ENCODE measurements at regions not wholly inside any gene's neighbourhood (a gene's known extent, or its start where the extent isn't known, plus 50 kb on each side); places are given as distances from the start of the nearest gene placed in this dataset.

DNA sequence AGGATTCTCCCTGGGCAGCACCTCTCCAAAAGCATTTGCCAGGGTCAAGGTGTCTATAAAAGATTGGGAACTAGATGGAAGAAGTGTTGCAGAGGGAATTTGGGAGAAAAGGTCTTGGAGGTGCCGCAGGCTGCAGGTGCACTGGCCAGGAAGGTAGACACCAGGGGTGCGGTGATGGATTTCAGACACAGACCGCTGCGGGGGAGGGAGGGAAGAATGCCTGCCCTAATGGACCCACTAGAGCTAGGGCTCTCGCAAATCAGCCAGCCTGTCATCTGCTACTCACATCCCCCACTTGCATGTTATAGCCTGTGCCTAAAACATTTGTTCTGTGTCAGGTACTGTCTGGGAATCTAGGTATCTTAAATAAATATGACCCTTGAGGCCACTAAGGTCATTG lies 193.6 kb upstream of the SLC24A3 start (continued):
- TF ChIP-seq, protein P1, sequence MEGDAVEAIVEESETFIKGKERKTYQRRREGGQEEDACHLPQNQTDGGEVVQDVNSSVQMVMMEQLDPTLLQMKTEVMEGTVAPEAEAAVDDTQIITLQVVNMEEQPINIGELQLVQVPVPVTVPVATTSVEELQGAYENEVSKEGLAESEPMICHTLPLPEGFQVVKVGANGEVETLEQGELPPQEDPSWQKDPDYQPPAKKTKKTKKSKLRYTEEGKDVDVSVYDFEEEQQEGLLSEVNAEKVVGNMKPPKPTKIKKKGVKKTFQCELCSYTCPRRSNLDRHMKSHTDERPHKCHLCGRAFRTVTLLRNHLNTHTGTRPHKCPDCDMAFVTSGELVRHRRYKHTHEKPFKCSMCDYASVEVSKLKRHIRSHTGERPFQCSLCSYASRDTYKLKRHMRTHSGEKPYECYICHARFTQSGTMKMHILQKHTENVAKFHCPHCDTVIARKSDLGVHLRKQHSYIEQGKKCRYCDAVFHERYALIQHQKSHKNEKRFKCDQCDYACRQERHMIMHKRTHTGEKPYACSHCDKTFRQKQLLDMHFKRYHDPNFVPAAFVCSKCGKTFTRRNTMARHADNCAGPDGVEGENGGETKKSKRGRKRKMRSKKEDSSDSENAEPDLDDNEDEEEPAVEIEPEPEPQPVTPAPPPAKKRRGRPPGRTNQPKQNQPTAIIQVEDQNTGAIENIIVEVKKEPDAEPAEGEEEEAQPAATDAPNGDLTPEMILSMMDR (IDR thresholded peaks at IDR 0.05), result no peak
- TF ChIP-seq, protein P2, sequence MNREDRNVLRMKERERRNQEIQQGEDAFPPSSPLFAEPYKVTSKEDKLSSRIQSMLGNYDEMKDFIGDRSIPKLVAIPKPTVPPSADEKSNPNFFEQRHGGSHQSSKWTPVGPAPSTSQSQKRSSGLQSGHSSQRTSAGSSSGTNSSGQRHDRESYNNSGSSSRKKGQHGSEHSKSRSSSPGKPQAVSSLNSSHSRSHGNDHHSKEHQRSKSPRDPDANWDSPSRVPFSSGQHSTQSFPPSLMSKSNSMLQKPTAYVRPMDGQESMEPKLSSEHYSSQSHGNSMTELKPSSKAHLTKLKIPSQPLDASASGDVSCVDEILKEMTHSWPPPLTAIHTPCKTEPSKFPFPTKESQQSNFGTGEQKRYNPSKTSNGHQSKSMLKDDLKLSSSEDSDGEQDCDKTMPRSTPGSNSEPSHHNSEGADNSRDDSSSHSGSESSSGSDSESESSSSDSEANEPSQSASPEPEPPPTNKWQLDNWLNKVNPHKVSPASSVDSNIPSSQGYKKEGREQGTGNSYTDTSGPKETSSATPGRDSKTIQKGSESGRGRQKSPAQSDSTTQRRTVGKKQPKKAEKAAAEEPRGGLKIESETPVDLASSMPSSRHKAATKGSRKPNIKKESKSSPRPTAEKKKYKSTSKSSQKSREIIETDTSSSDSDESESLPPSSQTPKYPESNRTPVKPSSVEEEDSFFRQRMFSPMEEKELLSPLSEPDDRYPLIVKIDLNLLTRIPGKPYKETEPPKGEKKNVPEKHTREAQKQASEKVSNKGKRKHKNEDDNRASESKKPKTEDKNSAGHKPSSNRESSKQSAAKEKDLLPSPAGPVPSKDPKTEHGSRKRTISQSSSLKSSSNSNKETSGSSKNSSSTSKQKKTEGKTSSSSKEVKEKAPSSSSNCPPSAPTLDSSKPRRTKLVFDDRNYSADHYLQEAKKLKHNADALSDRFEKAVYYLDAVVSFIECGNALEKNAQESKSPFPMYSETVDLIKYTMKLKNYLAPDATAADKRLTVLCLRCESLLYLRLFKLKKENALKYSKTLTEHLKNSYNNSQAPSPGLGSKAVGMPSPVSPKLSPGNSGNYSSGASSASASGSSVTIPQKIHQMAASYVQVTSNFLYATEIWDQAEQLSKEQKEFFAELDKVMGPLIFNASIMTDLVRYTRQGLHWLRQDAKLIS (CRISPR knock-in tag; IDR thresholded peaks at IDR 0.05; ENCODE audit: borderline replicate concordance), result no peak
- TF ChIP-seq EMX1 (CRISPR knock-in tag; IDR thresholded peaks at IDR 0.05), result no peak
- TF ChIP-seq, protein P3, sequence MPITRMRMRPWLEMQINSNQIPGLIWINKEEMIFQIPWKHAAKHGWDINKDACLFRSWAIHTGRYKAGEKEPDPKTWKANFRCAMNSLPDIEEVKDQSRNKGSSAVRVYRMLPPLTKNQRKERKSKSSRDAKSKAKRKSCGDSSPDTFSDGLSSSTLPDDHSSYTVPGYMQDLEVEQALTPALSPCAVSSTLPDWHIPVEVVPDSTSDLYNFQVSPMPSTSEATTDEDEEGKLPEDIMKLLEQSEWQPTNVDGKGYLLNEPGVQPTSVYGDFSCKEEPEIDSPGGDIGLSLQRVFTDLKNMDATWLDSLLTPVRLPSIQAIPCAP (CRISPR knock-in tag; IDR thresholded peaks at IDR 0.05), result no peak
- TF ChIP-seq, protein P4, sequence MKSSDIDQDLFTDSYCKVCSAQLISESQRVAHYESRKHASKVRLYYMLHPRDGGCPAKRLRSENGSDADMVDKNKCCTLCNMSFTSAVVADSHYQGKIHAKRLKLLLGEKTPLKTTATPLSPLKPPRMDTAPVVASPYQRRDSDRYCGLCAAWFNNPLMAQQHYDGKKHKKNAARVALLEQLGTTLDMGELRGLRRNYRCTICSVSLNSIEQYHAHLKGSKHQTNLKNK (CRISPR knock-in tag; IDR thresholded peaks at IDR 0.05), result no peak
- TF ChIP-seq FOXK1 (CRISPR knock-in tag; IDR thresholded peaks at IDR 0.05), result no peak

DNA sequence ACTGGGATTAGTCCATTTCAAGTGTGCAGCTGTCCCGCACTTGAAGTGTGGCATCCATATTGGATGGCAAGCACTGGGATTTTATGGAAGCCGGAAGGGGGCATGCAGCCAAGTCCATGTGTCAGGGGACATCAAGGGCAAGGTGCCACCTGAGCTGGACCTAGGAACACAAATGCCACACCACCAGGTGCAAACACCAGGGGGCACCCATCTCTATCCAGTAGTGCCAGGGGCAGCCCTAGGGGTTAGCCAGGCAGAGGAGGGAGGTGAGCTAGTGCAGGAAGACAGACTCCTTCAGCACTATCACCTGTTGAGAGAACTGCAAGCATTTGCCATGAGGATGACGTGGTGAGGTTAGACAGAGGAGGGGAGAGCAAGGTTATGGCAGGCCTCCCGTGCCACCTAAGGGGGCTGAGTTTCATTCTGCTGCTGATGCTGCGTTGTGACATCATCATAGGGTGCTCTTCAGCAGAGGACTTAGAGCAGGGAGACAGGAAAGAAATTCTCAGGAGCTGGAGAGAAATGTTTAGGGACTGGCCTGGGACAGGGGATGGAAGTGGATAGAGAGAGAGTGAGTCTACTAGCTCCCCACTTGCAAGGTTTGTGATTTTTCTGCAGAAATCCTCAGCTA lies 192.6 kb upstream of the SLC24A3 start:
- CTCF ChIA-PET, result interaction anchor here (2.2 kb wide), 1 partner anchor 388 kb away, joined by 7 read pairs; no protein-coding TSS in a partner anchor
- ATAC-seq (no peak), DNase-seq (ENCODE audit: low spot score) (no peak)
- H3K27me3 Mint-ChIP-seq (ENCODE audit: low read depth), result no peaks in the 10 kb centered on the region
- TF ChIP-seq ZNF232 (CRISPR knock-in tag; IDR thresholded peaks at IDR 0.05) (no peak), CREM (CRISPR knock-in tag; IDR thresholded peaks at IDR 0.05) (no peak), TP53 (CRISPR knock-in tag; IDR thresholded peaks at IDR 0.05) (no peak)
- TF ChIP-seq, protein P5, sequence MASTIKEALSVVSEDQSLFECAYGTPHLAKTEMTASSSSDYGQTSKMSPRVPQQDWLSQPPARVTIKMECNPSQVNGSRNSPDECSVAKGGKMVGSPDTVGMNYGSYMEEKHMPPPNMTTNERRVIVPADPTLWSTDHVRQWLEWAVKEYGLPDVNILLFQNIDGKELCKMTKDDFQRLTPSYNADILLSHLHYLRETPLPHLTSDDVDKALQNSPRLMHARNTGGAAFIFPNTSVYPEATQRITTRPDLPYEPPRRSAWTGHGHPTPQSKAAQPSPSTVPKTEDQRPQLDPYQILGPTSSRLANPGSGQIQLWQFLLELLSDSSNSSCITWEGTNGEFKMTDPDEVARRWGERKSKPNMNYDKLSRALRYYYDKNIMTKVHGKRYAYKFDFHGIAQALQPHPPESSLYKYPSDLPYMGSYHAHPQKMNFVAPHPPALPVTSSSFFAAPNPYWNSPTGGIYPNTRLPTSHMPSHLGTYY (CRISPR knock-in tag; IDR thresholded peaks at IDR 0.05), result no peak
- H3K4me3 Mint-ChIP-seq, result no peak overlapping the region
- POLR2A ChIA-PET, result no interaction called here
- H3K36me3 Mint-ChIP-seq, result no peaks in the 10 kb centered on the region
- no peaks in the 10 kb centered on the region for H3K9me3 Mint-ChIP-seq
- H3K27ac Mint-ChIP-seq, result no peak overlapping the region
- peaks cover 15% of the 10 kb centered on the region for H3K4me1 Mint-ChIP-seq

DNA sequence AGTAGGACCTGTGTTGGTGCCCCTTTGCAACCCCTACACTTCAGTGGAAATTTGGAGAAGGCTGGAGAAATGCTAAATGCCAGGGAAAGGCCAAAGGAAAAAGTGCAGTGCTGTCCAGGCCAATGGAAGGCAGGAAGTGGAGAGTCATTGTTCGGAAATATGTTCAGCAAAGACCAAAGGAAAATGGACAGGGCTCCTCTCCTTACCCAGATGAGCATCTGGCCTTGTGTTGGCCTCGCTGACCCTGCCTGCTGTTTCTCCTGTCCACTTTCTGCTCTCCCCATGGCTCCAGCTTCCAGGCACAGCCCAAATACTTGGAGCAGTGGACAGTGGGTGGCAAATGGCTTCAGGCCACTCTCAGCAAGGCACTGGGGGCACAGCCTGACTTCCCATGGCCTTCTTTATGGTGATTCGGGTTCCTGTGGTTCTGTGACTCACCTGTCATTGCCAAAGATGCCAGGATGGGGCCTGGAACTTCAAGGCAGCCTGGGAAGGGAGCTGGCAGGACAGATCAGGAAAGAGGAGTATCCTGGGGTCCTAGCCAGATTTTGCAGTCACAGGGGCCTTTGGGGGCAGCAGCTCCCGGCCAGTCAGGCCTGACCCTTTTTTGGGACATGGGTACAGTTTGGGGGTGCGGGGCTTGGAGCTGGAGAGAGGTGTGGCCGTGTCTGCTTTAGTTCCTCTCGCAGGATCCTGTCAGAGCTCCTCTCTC lies 190.9 kb upstream of the SLC24A3 start:
- Mint-ChIP-seq H3K9me3 (no peaks in the 10 kb centered on the region), H3K36me3 (no peaks in the 10 kb centered on the region), H3K4me3 (no peak overlapping the region), H3K4me1 (peaks cover 4% of the 10 kb centered on the region), H3K27ac (no peak overlapping the region), H3K27me3 (ENCODE audit: low read depth) (no peaks in the 10 kb centered on the region)
- DNase-seq (ENCODE audit: low spot score), result no peak
- TF ChIP-seq, protein P6, sequence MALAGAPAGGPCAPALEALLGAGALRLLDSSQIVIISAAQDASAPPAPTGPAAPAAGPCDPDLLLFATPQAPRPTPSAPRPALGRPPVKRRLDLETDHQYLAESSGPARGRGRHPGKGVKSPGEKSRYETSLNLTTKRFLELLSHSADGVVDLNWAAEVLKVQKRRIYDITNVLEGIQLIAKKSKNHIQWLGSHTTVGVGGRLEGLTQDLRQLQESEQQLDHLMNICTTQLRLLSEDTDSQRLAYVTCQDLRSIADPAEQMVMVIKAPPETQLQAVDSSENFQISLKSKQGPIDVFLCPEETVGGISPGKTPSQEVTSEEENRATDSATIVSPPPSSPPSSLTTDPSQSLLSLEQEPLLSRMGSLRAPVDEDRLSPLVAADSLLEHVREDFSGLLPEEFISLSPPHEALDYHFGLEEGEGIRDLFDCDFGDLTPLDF (CRISPR knock-in tag; IDR thresholded peaks at IDR 0.05), result no peak
- TF ChIP-seq ZNF416 (CRISPR knock-in tag; IDR thresholded peaks at IDR 0.05) (no peak), TCF7 (CRISPR knock-in tag; IDR thresholded peaks at IDR 0.05; ENCODE audit: low read depth) (no peak), JUN (CRISPR knock-in tag; IDR thresholded peaks at IDR 0.05) (no peak)
- ChIA-PET CTCF (interaction anchor here (2.2 kb wide), 1 partner anchor 389 kb away, joined by 7 read pairs; no protein-coding TSS in a partner anchor), POLR2A (no interaction called here)
- no peak for ATAC-seq

Measured in WTC11 (cell line).